Natural killer cell (primary cell): ENCODE measurements at regions not wholly inside any gene's neighbourhood (a gene's known extent, or its start where the extent isn't known, plus 50 kb on each side); places are given as distances from the start of the nearest gene placed in this dataset.

Experiments used
- ATAC-seq, 3 donors: fragments of 150-1000 bp in 2 of 3; fragments of 200-7000 bp in 1 of 3; cut with Tn5 transposase; 1 replicate in 1 of 3; 2 replicates in 2 of 3; pipeline ENCODE4 v1.10.0; 2021; ENCODE audit warnings: mild to moderate bottlenecking in 2 of 3, moderate library complexity in 2 of 3
- DNase-seq, 2 donors: peaks; one replicate each; pipeline versions ENCODE4 v3.0.0 to v3.0.0-alpha.2; 2013 to 2021; ENCODE audit warnings: mixed read lengths in 1 of 2
- H3K27ac ChIP-seq: one replicate; pipeline ENCODE4 v1.5.1; 2013; ENCODE audit warnings: mild to moderate bottlenecking, low read length
- H3K27me3 ChIP-seq: one replicate; pipeline ENCODE4 v1.6.1; 2013; ENCODE audit warnings: low read length; ENCODE audit not compliant: control insufficient read depth, insufficient read depth
- H3K36me3 ChIP-seq: one replicate; pipeline ENCODE4 v1.6.1; 2013; ENCODE audit warnings: low read length; ENCODE audit not compliant: control insufficient read depth, insufficient read depth
- H3K4me1 ChIP-seq: one replicate; pipeline ENCODE4 v1.6.1; 2013; ENCODE audit warnings: low read length; ENCODE audit not compliant: control insufficient read depth, insufficient read depth
- H3K4me3 ChIP-seq: one replicate; pipeline ENCODE4 v1.5.1; 2013; ENCODE audit warnings: low read length
- H3K9me3 ChIP-seq: one replicate; pipeline ENCODE4 v1.6.1; 2013; ENCODE audit warnings: low read length; ENCODE audit not compliant: control insufficient read depth, insufficient read depth
- H3K27ac Mint-ChIP-seq, 2 donors: one replicate each; pipeline ENCODE4 v1.8.0; 2022; ENCODE audit warnings: mild to moderate bottlenecking in 2 of 2, mixed read lengths in 2 of 2, moderate library complexity in 1 of 2
- H3K27me3 Mint-ChIP-seq, 2 donors: one replicate each; pipeline ENCODE4 v1.8.0; 2022; ENCODE audit warnings: low read depth in 2 of 2, mixed read lengths in 2 of 2
- H3K36me3 Mint-ChIP-seq: one replicate; pipeline ENCODE4 v1.8.0; 2022; ENCODE audit warnings: mixed read lengths
- H3K4me1 Mint-ChIP-seq, 2 donors: one replicate each; pipeline ENCODE4 v1.8.0; 2022; ENCODE audit warnings: mixed read lengths in 2 of 2
- H3K4me3 Mint-ChIP-seq: one replicate; pipeline ENCODE4 v1.8.0; 2022; ENCODE audit warnings: mild to moderate bottlenecking, moderate library complexity, mixed read lengths
- H3K9me3 Mint-ChIP-seq, 2 donors: one replicate each; pipeline ENCODE4 v1.8.0; 2022; ENCODE audit warnings: mixed read lengths in 2 of 2
- CTCF ChIP-seq: fragments of 200-600 bp; IDR thresholded peaks from one replicate; pipeline ENCODE4 v1.8.0; 2022; ENCODE audit warnings: antibody characterized with exemption
- WGBS: methylation state at CpG from one replicate; pipeline ENCODE4 v1.1.7; 2013; ENCODE audit warnings: missing lambda C conversion rate; ENCODE audit not compliant: insufficient coverage; 5-methylcytosine and 5-hydroxymethylcytosine counted together
- intact Hi-C: fragments of 100-400 bp; cut with micrococcal nuclease; formaldehyde crosslinking; loops from one replicate; pipeline ENCODE4 v1.14.2; 2022

DNA sequence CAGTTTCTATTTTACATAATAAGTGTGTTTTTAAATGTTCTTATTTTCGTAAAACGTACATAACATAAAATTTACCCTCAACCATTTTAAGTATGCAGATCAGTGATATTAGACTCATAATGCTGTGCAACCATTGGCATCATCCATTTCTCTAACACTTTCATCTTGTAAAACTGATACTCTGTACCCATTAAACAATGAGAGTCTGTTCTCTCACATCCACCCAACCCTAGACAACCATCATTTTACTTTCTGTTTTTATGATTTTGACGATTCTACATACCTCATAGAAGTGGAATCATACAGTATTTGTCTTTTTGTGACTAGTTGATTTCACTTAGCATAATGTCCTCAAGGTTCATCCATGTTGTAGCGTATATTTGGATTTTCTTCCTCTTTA lies 140.4 kb downstream of the TINAG start:
- Mint-ChIP-seq H3K4me1 (no peaks in the 10 kb centered on the region), H3K27me3 (no peaks in the 10 kb centered on the region), H3K27ac (no peak overlapping the region), H3K4me3 (no peak overlapping the region), H3K9me3 (peaks cover 16 to 19% of the 10 kb centered on the region in 2 donors), H3K36me3 (no peaks in the 10 kb centered on the region)
- intact Hi-C loops, result no loop called here
- DNase-seq (no peak), ATAC-seq (no peak)
- no peak overlapping the region for H3K4me3 ChIP-seq
- no peak overlapping the region for H3K27ac ChIP-seq
- no peaks in the 10 kb centered on the region for H3K36me3 ChIP-seq
- H3K27me3 ChIP-seq, result no peaks in the 10 kb centered on the region
- peaks cover 2% of the 10 kb centered on the region for H3K9me3 ChIP-seq
- WGBS, result 38% methylated on average over 2 of the region's 4 CpGs
- no peak for TF ChIP-seq CTCF
- H3K4me1 ChIP-seq, result no peaks in the 10 kb centered on the region

DNA sequence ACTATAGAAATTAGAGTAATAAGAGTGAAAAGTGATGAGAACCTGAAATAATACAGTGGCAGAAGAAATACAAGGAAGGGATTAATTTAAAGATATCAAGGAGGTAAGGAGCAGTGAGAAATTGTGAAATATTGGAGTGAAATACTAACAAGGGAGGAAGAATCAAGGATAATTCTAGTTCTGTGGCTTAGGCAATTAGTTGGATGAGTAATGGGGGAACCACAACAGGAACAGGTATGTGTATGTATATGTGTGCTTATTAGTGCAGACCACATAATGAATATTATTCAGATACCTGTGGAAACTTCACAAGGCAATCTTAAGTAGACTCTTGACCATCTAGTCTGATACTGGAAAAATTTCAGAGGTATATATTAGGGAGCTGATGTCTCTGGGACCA lies 143.3 kb downstream of the TINAG start:
- Histone ChIP-seq H3K27ac (no peak overlapping the region), H3K36me3 (no peaks in the 10 kb centered on the region), H3K9me3 (no peaks in the 10 kb centered on the region), H3K4me1 (no peaks in the 10 kb centered on the region), H3K27me3 (no peaks in the 10 kb centered on the region), H3K4me3 (no peak overlapping the region)
- ATAC-seq, result no peak
- DNase-seq, result no peak
- no peak for TF ChIP-seq CTCF
- intact Hi-C loops, result no loop called here
- Mint-ChIP-seq H3K4me1 (no peaks in the 10 kb centered on the region), H3K9me3 (peaks cover 14 to 16% of the 10 kb centered on the region in 2 donors), H3K27me3 (no peaks in the 10 kb centered on the region), H3K4me3 (no peak overlapping the region), H3K27ac (no peak overlapping the region), H3K36me3 (no peaks in the 10 kb centered on the region)

- no peak for ATAC-seq
- no peaks in the 10 kb centered on the region for H3K4me1 ChIP-seq
- no peak for TF ChIP-seq CTCF
Measured at GRCh38 chr6:54463354-54464024, 155.2 kb downstream of the TINAG start.

GRCh38 chr6:54465649-54466300 lies 157.5 kb downstream of the TINAG start:
- ATAC-seq, result no peak
- Mint-ChIP-seq H3K36me3 (no peaks in the 10 kb centered on the region), H3K27me3 (no peaks in the 10 kb centered on the region), H3K4me1 (no peaks in the 10 kb centered on the region), H3K9me3 (peaks cover 13 to 20% of the 10 kb centered on the region in 2 donors), H3K27ac (no peak overlapping the region), H3K4me3 (no peak overlapping the region)
- no peak for DNase-seq
- Histone ChIP-seq H3K27ac (no peak overlapping the region), H3K4me3 (no peak overlapping the region), H3K4me1 (no peaks in the 10 kb centered on the region), H3K36me3 (no peaks in the 10 kb centered on the region), H3K9me3 (no peaks in the 10 kb centered on the region), H3K27me3 (no peaks in the 10 kb centered on the region)
- WGBS, result 67% methylated on average over 1 of the region's 3 CpGs
- TF ChIP-seq CTCF, result no peak
- intact Hi-C loops, result no loop called here

More at GRCh38 chr6:54463354-54464024, 155.2 kb downstream of the TINAG start:
- WGBS, result 56% methylated on average over 3 of the region's 4 CpGs
- H3K27ac Mint-ChIP-seq, result no peak overlapping the region
- Histone ChIP-seq H3K36me3 (no peaks in the 10 kb centered on the region), H3K9me3 (no peaks in the 10 kb centered on the region), H3K4me3 (no peak overlapping the region), H3K27me3 (no peaks in the 10 kb centered on the region), H3K27ac (no peak overlapping the region)
- H3K9me3 Mint-ChIP-seq, result peaks cover 11 to 19% of the 10 kb centered on the region in 2 donors
- H3K4me1 Mint-ChIP-seq, result no peaks in the 10 kb centered on the region
- no peak for DNase-seq
- no peaks in the 10 kb centered on the region for H3K27me3 Mint-ChIP-seq
- H3K36me3 Mint-ChIP-seq, result no peaks in the 10 kb centered on the region
- intact Hi-C loops, result no loop called here
- no peak overlapping the region for H3K4me3 Mint-ChIP-seq
